WTC11 (cell line): ENCODE measurements at regions not wholly inside any gene's neighbourhood (a gene's known extent, or its start where the extent isn't known, plus 50 kb on each side); places are given as distances from the start of the nearest gene placed in this dataset.

Source experiments
- ATAC-seq: fragments of 200-7000 bp; cut with Tn5 transposase; 2 replicates; pipeline ENCODE4 v1.10.0; 2021; ENCODE audit warnings: mild to moderate bottlenecking, moderate library complexity
- CTCF ChIA-PET: fragments of 300-600 bp; sonication (Branson Sonifier 250); formaldehyde crosslinking; loops from one replicate; lab custom pipeline; 2021; ENCODE audit warnings: antibody characterized with exemption; lab: Charles Lee
- POLR2A ChIA-PET: fragments of 350-600 bp; sonication (Branson Sonifier 250); formaldehyde crosslinking; loops from one replicate; lab custom pipeline; 2021; ENCODE audit warnings: antibody characterized with exemption; lab: Charles Lee
- DNase-seq: peaks from one replicate; pipeline ENCODE4 v3.0.0; 2021; ENCODE audit warnings: low spot score
- H3K27ac Mint-ChIP-seq: 2 replicates; pipeline ENCODE4 v1.8.0; 2021; ENCODE audit warnings: mixed read lengths
- H3K27me3 Mint-ChIP-seq: 2 replicates; pipeline ENCODE4 v1.8.0; 2021; ENCODE audit warnings: low read depth, mild to moderate bottlenecking, moderate library complexity, mixed read lengths
- H3K36me3 Mint-ChIP-seq: 2 replicates; pipeline ENCODE4 v1.8.0; 2021; ENCODE audit warnings: mixed read lengths
- H3K4me1 Mint-ChIP-seq: 2 replicates; pipeline ENCODE4 v1.8.0; 2022; ENCODE audit warnings: mixed read lengths
- H3K4me3 Mint-ChIP-seq: 2 replicates; pipeline ENCODE4 v1.8.0; 2021; ENCODE audit warnings: mild to moderate bottlenecking, moderate library complexity, mixed read lengths
- H3K9me3 Mint-ChIP-seq: 2 replicates; pipeline ENCODE4 v1.8.0; 2021; ENCODE audit warnings: mixed read lengths
- AR ChIP-seq: fragments of 250-450 bp; sonication (Bioruptor Pico); IDR thresholded peaks from 2 replicates; pipeline ENCODE4 v1.9.0; 2021; ENCODE audit warnings: mild to moderate bottlenecking
- CDX4 ChIP-seq: fragments of 250-450 bp; sonication (Bioruptor Pico); IDR thresholded peaks from 2 replicates; pipeline ENCODE4 v1.9.0; 2021; ENCODE audit warnings: moderate library complexity, mild to moderate bottlenecking, inconsistent platforms, borderline replicate concordance
- CTCF ChIP-seq: fragments of 200-600 bp; IDR thresholded peaks from 2 replicates; pipeline ENCODE4 v1.8.0; 2022; ENCODE audit warnings: antibody characterized with exemption
- E2F5 ChIP-seq: sonication (generic); formaldehyde crosslinking; IDR thresholded peaks from 2 replicates; pipeline ENCODE4 v1.8.1; 2022; ENCODE audit warnings: mild to moderate bottlenecking, moderate library complexity, missing genetic modification reagents
- ERG ChIP-seq: fragments of 250-450 bp; sonication (Bioruptor Pico); IDR thresholded peaks from 2 replicates; pipeline ENCODE4 v1.8.0; 2021; ENCODE audit warnings: mild to moderate bottlenecking
- ESRRA ChIP-seq: sonication (generic); formaldehyde crosslinking; IDR thresholded peaks from 2 replicates; pipeline ENCODE4 v1.8.1; 2022; ENCODE audit warnings: mild to moderate bottlenecking, missing genetic modification reagents, borderline replicate concordance
- FOXK1 ChIP-seq: sonication (generic); formaldehyde crosslinking; IDR thresholded peaks from 2 replicates; pipeline ENCODE4 v1.8.0; 2022; ENCODE audit warnings: mild to moderate bottlenecking, moderate library complexity, missing genetic modification reagents
- FOXP1 ChIP-seq: sonication (generic); formaldehyde crosslinking; IDR thresholded peaks from 2 replicates; pipeline ENCODE4 v1.8.0; 2022; ENCODE audit warnings: missing genetic modification reagents, mild to moderate bottlenecking, moderate library complexity, borderline replicate concordance
- FOXP4 ChIP-seq: sonication (generic); formaldehyde crosslinking; IDR thresholded peaks from 2 replicates; pipeline ENCODE4 v1.8.0; 2022; ENCODE audit warnings: mild to moderate bottlenecking, missing genetic modification reagents
- GRHL2 ChIP-seq: fragments of 250-450 bp; sonication (Bioruptor Pico); IDR thresholded peaks from 2 replicates; pipeline ENCODE4 v1.8.0; 2022; ENCODE audit warnings: mild to moderate bottlenecking, moderate library complexity; ENCODE audit not compliant: insufficient replicate concordance, severe bottlenecking
- HMGA2 ChIP-seq: fragments of 250-450 bp; sonication (Bioruptor Pico); IDR thresholded peaks from 2 replicates; pipeline ENCODE4 v1.4.0; 2021; ENCODE audit warnings: mild to moderate bottlenecking, moderate library complexity
- JAZF1 ChIP-seq: fragments of 250-450 bp; sonication (Bioruptor Pico); IDR thresholded peaks from 2 replicates; pipeline ENCODE4 v1.9.0; 2021; ENCODE audit warnings: moderate library complexity, mild to moderate bottlenecking, inconsistent platforms
- NR3C1 ChIP-seq: sonication (generic); formaldehyde crosslinking; conservative IDR thresholded peaks from 2 replicates; pipeline ENCODE4 v1.8.1; 2023; ENCODE audit warnings: low read depth, mild to moderate bottlenecking, missing genetic modification reagents
- SP1 ChIP-seq: sonication (generic); formaldehyde crosslinking; conservative IDR thresholded peaks from 2 replicates; pipeline ENCODE4 v1.8.1; 2022; ENCODE audit warnings: missing genetic modification reagents
- ZBTB43 ChIP-seq: sonication (generic); formaldehyde crosslinking; IDR thresholded peaks from 2 replicates; pipeline ENCODE4 v1.8.1; 2023; ENCODE audit warnings: mild to moderate bottlenecking, missing genetic modification reagents
- ZNF121 ChIP-seq: sonication (generic); formaldehyde crosslinking; IDR thresholded peaks from 2 replicates; pipeline ENCODE4 v1.8.0; 2023; ENCODE audit warnings: missing genetic modification reagents
- ZNF232 ChIP-seq: sonication (generic); formaldehyde crosslinking; IDR thresholded peaks from 2 replicates; pipeline ENCODE4 v1.8.0; 2022; ENCODE audit warnings: mild to moderate bottlenecking, missing genetic modification reagents
- ZNF423 ChIP-seq: fragments of 250-450 bp; sonication (Bioruptor Pico); IDR thresholded peaks from 2 replicates; pipeline ENCODE4 v2.1.2; 2022; ENCODE audit warnings: mild to moderate bottlenecking, moderate library complexity
- ZNF532 ChIP-seq: fragments of 250-450 bp; sonication (Bioruptor Pico); IDR thresholded peaks from 2 replicates; pipeline ENCODE4 v1.9.0; 2021; ENCODE audit warnings: mild to moderate bottlenecking, borderline replicate concordance

GRCh38 chr18:60755134-60755533 is 382.6 kb upstream of the MC4R start:
- no peaks in the 10 kb centered on the region for H3K4me1 Mint-ChIP-seq
- no peak overlapping the region for H3K4me3 Mint-ChIP-seq
- DNase-seq (no peak), ATAC-seq (no peak)
- H3K9me3 Mint-ChIP-seq: no peaks in the 10 kb centered on the region
- no peaks in the 10 kb centered on the region for H3K36me3 Mint-ChIP-seq
- H3K27ac Mint-ChIP-seq: no peak overlapping the region
- POLR2A ChIA-PET: no interaction called here
- H3K27me3 Mint-ChIP-seq: no peaks in the 10 kb centered on the region
- CTCF ChIA-PET: no interaction called here
- TF ChIP-seq ZBTB43 (CRISPR knock-in tag): no peak
- TF ChIP-seq JAZF1 (CRISPR knock-in tag): no peak
- no peak for TF ChIP-seq FOXK1 (CRISPR knock-in tag)
- TF ChIP-seq HMGA2 (CRISPR knock-in tag): no peak
- TF ChIP-seq ESRRA (CRISPR knock-in tag): no peak
- TF ChIP-seq E2F5 (CRISPR knock-in tag): no peak
- TF ChIP-seq ZNF532: no peak
- TF ChIP-seq ZNF423 (CRISPR knock-in tag): no peak
- no peak for TF ChIP-seq ERG (CRISPR knock-in tag)
- TF ChIP-seq SP1 (CRISPR knock-in tag): no peak
- TF ChIP-seq CTCF: no peak
- no peak for TF ChIP-seq CDX4 (CRISPR knock-in tag)
- no peak for TF ChIP-seq FOXP1 (CRISPR knock-in tag)
- no peak for TF ChIP-seq GRHL2 (CRISPR knock-in tag)

GRCh38 chr18:60775978-60776377 is 403.4 kb upstream of the MC4R start:
- no peak for ATAC-seq
- Mint-ChIP-seq H3K27ac (no peak overlapping the region), H3K4me3 (no peak overlapping the region), H3K36me3 (peaks cover 30% of the 10 kb centered on the region), H3K27me3 (no peaks in the 10 kb centered on the region; the same call in 1 of the 2 replicates), H3K4me1 (no peaks in the 10 kb centered on the region), H3K9me3 (peaks cover 54% of the 10 kb centered on the region)
- ChIA-PET CTCF (no interaction called here), POLR2A (no interaction called here)
- DNase-seq: no peak
- TF ChIP-seq FOXP4 (no peak), AR (CRISPR knock-in tag) (no peak), ZNF232 (no peak), FOXP1 (CRISPR knock-in tag) (no peak), NR3C1 (no peak), ZNF121 (CRISPR knock-in tag) (no peak), CDX4 (CRISPR knock-in tag) (no peak)
